ENCODE measurements at regions not wholly inside any gene's neighbourhood (a gene's known extent, or its start where the extent isn't known, plus 50 kb on each side); places are given as distances from the start of the nearest gene placed in this dataset.

- TF ChIP-seq ZBTB11 (CRISPR knock-in tag; IDR thresholded peaks at IDR 0.05) (no peak), ZNF75A (CRISPR knock-in tag; IDR thresholded peaks at IDR 0.05) (no peak), PTRF (tag; IDR thresholded peaks at IDR 0.05) (no peak), SAFB2 (IDR thresholded peaks at IDR 0.05; ENCODE audit: borderline replicate concordance, low read depth, low read length, severe bottlenecking) (no peak), ATF3 (IDR thresholded peaks at IDR 0.05) (no peak), ATF3 (CRISPR knock-in tag; conservative IDR thresholded peaks at IDR 0.05) (no peak), FOXA3 (CRISPR knock-in tag; conservative IDR thresholded peaks at IDR 0.05 in 1 of 2, IDR thresholded peaks at IDR 0.05 in 1 of 2) (no peak)
Observed at GRCh38 chr10:110413903-110414547, 83.7 kb upstream of the DUSP5 start (continued).

All from K562 (cell line).